ENCODE measurements at regions not wholly inside any gene's neighbourhood (a gene's known extent, or its start where the extent isn't known, plus 50 kb on each side); places are given as distances from the start of the nearest gene placed in this dataset.

DNA sequence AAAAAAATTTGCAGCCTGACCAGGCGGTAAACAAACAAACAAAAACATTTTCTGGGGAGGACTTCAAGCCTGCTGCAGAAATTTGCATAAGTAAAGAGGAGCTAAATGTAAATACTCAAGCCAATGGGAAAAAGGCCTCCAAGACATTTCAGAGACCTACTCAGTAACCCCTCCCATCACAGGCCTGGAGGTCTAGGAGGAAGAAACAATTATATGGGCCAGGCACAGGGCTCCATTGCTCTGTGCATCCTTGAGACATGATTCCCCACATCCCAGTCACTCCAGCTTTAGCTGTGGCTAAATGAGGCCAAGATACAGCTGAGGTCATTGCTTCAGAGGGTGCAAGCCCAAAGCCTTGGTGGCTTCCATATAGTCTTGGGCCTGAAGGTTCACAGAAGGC, 793.4 kb downstream of the SLITRK1 start:
- Histone ChIP-seq H4K20me1 (replicated peaks; ENCODE audit: insufficient read depth) (no peaks in the 10 kb centered on the region), H3F3A (replicated peaks; ENCODE audit: low read depth) (no peaks in the 10 kb centered on the region), H3K27me3 (ENCODE audit: insufficient read depth) (no peaks in the 10 kb centered on the region), H3K4me3 (no peak overlapping the region), H3K36me3 (ENCODE audit: insufficient read depth) (no peaks in the 10 kb centered on the region), H3K4me2 (no peak overlapping the region), H3K27ac (ENCODE audit: low read depth) (no peak overlapping the region), H2AFZ (no peak overlapping the region), H3K79me2 (replicated peaks; ENCODE audit: insufficient read depth) (no peaks in the 10 kb centered on the region), H3K9me2 (ENCODE audit: insufficient read depth) (no peaks in the 10 kb centered on the region), H3K4me1 (ENCODE audit: insufficient read depth) (no peaks in the 10 kb centered on the region)
- Mint-ChIP-seq H3K27me3 (ENCODE audit: insufficient read depth, low read depth, poor library complexity) (no peaks in the 10 kb centered on the region), H3K27ac (no peak overlapping the region), H3K9me3 (peaks cover 37% of the 10 kb centered on the region), H3K4me1 (no peaks in the 10 kb centered on the region), H3K36me3 (ENCODE audit: low read depth) (peaks cover 22% of the 10 kb centered on the region), H3K4me3 (no peak overlapping the region)
- no peak for DNase-seq (ENCODE audit: low spot score)
- TF ChIP-seq, protein P1, sequence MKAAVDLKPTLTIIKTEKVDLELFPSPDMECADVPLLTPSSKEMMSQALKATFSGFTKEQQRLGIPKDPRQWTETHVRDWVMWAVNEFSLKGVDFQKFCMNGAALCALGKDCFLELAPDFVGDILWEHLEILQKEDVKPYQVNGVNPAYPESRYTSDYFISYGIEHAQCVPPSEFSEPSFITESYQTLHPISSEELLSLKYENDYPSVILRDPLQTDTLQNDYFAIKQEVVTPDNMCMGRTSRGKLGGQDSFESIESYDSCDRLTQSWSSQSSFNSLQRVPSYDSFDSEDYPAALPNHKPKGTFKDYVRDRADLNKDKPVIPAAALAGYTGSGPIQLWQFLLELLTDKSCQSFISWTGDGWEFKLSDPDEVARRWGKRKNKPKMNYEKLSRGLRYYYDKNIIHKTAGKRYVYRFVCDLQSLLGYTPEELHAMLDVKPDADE (IDR thresholded peaks at IDR 0.05), result no peak
- no peak for TF ChIP-seq EZH2phosphoT487 (IDR thresholded peaks at IDR 0.05; ENCODE audit: unreplicated experiment)
- no peak for TF ChIP-seq REST (IDR thresholded peaks at IDR 0.05; ENCODE audit: unreplicated experiment)
- no peak for TF ChIP-seq ZNF331 (CRISPR knock-in tag; IDR thresholded peaks at IDR 0.05; ENCODE audit: low read depth)
- TF ChIP-seq EZH2 (IDR thresholded peaks at IDR 0.05; ENCODE audit: low read depth, unreplicated experiment), result no peak
- TF ChIP-seq ZNF462 (CRISPR knock-in tag; IDR thresholded peaks at IDR 0.05), result no peak
- no peak for TF ChIP-seq ZNF114 (CRISPR knock-in tag; IDR thresholded peaks at IDR 0.05)
- TF ChIP-seq NANOG (IDR thresholded peaks at IDR 0.05; ENCODE audit: borderline replicate concordance), result no peak
- no peak for ATAC-seq
